Smooth muscle cell (in vitro differentiated cells): ENCODE measurements at regions not wholly inside any gene's neighbourhood (a gene's known extent, or its start where the extent isn't known, plus 50 kb on each side); places are given as distances from the start of the nearest gene placed in this dataset.

Experiments
- DNase-seq: peaks from one replicate; lab custom pipeline; 2025; ENCODE audit not compliant: unreplicated experiment; lab: John Stamatoyannopoulos, UW
- H2AFZ ChIP-seq: fragments of 200-600 bp; sonication (generic); 2 replicates; pipeline ENCODE4 v1.6.0; 2016; ENCODE audit warnings: antibody characterized with exemption, low read depth, mild to moderate bottlenecking
- H3F3A ChIP-seq: fragments of 200-600 bp; sonication (generic); 2 replicates; pipeline ENCODE4 v1.6.0; 2017; ENCODE audit warnings: antibody characterized with exemption, low read depth
- H3K27ac ChIP-seq: fragments of 200-600 bp; sonication (generic); 2 replicates; pipeline ENCODE4 v1.5.1; 2016; ENCODE audit warnings: low read depth, mild to moderate bottlenecking
- H3K27me3 ChIP-seq: fragments of 200-600 bp; sonication (generic); 2 replicates; pipeline ENCODE4 v1.6.1; 2016; ENCODE audit warnings: low read depth, mild to moderate bottlenecking
- H3K36me3 ChIP-seq: fragments of 200-600 bp; sonication (generic); 2 replicates; pipeline ENCODE4 v1.5.1; 2016; ENCODE audit warnings: low read depth
- H3K4me1 ChIP-seq: fragments of 200-600 bp; sonication (generic); 2 replicates; pipeline ENCODE4 v1.5.1; 2016; ENCODE audit warnings: low read depth
- H3K4me2 ChIP-seq: fragments of 200-600 bp; sonication (generic); 2 replicates; pipeline ENCODE4 v1.6.0; 2016; ENCODE audit warnings: mild to moderate bottlenecking
- H3K4me3 ChIP-seq: fragments of 200-600 bp; sonication (generic); 2 replicates; pipeline ENCODE4 v1.5.1; 2016; ENCODE audit warnings: mild to moderate bottlenecking
- H3K79me2 ChIP-seq: fragments of 200-600 bp; sonication (generic); 2 replicates; pipeline ENCODE4 v1.6.0; 2016; ENCODE audit warnings: low read depth, mild to moderate bottlenecking
- H3K9ac ChIP-seq: fragments of 200-600 bp; sonication (generic); 2 replicates; pipeline ENCODE4 v1.6.0; 2016; ENCODE audit warnings: low read depth
- H3K9me3 ChIP-seq: fragments of 200-600 bp; sonication (generic); replicated peaks from 2 replicates; pipeline ENCODE4 v1.5.1; 2016; ENCODE audit warnings: low read depth
- H4K20me1 ChIP-seq: fragments of 200-600 bp; sonication (generic); 2 replicates; pipeline ENCODE4 v1.6.0; 2016; ENCODE audit warnings: low read depth
- CTCF ChIP-seq: fragments of 200-600 bp; sonication (generic); IDR thresholded peaks from 2 replicates; pipeline ENCODE4 v1.5.1; 2017; ENCODE audit warnings: borderline replicate concordance, mild to moderate bottlenecking, antibody characterized with exemption; ENCODE audit not compliant: insufficient read depth, poor library complexity, severe bottlenecking
- WGBS: methylation state at CpG from one replicate; pipeline ENCODE4 v1.1.7; 2016; ENCODE audit warnings: low lambda C conversion rate; 5-methylcytosine and 5-hydroxymethylcytosine counted together

GRCh38 chr2:79250656-79251055 lies 91.1 kb upstream of the REG3A start:
- Histone ChIP-seq H3K9me3 (no peaks in the 10 kb centered on the region), H3K27ac (no peak overlapping the region), H3K79me2 (no peaks in the 10 kb centered on the region), H3K4me1 (no peaks in the 10 kb centered on the region), H3K27me3 (no peaks in the 10 kb centered on the region), H3K4me2 (no peak overlapping the region), H2AFZ (no peak overlapping the region), H3K9ac (no peak overlapping the region), H3F3A (no peaks in the 10 kb centered on the region), H4K20me1 (no peaks in the 10 kb centered on the region), H3K4me3 (no peak overlapping the region), H3K36me3 (no peaks in the 10 kb centered on the region)
- WGBS = 88% methylated on average over 5 of the region's 5 CpGs
- TF ChIP-seq CTCF = no peak
- no peak for DNase-seq

- Histone ChIP-seq H3K27ac (no peak overlapping the region), H4K20me1 (no peaks in the 10 kb centered on the region), H3K4me1 (no peaks in the 10 kb centered on the region), H3K4me3 (no peak overlapping the region), H3F3A (no peaks in the 10 kb centered on the region), H3K9ac (no peak overlapping the region), H3K4me2 (no peak overlapping the region), H2AFZ (no peak overlapping the region), H3K27me3 (no peaks in the 10 kb centered on the region), H3K9me3 (no peaks in the 10 kb centered on the region), H3K36me3 (no peaks in the 10 kb centered on the region), H3K79me2 (no peaks in the 10 kb centered on the region)
- 84% methylated on average over 1 of the region's 1 CpG for WGBS
- DNase-seq = no peak
- no peak for TF ChIP-seq CTCF
Observed at GRCh38 chr2:79248776-79249175, 89.2 kb upstream of the REG3A start.

- Histone ChIP-seq H3F3A (no peaks in the 10 kb centered on the region), H3K4me3 (no peak overlapping the region), H3K36me3 (no peaks in the 10 kb centered on the region), H4K20me1 (no peaks in the 10 kb centered on the region), H3K9me3 (no peaks in the 10 kb centered on the region), H3K4me2 (no peak overlapping the region), H3K27ac (no peak overlapping the region), H2AFZ (no peak overlapping the region), H3K4me1 (no peaks in the 10 kb centered on the region), H3K9ac (no peak overlapping the region), H3K27me3 (no peaks in the 10 kb centered on the region), H3K79me2 (no peaks in the 10 kb centered on the region)
- DNase-seq = no peak
- 40% methylated on average over 2 of the region's 2 CpGs for WGBS
- peak; percentile 29 for TF ChIP-seq CTCF
Observed at GRCh38 chr2:79235135-79235534, 75.6 kb upstream of the REG3A start.

- Histone ChIP-seq H3K36me3 (no peaks in the 10 kb centered on the region), H3F3A (no peaks in the 10 kb centered on the region), H2AFZ (no peak overlapping the region), H3K27me3 (peaks cover 4% of the 10 kb centered on the region), H3K9me3 (no peaks in the 10 kb centered on the region), H3K4me1 (no peaks in the 10 kb centered on the region), H3K79me2 (no peaks in the 10 kb centered on the region), H3K4me2 (no peak overlapping the region), H3K9ac (no peak overlapping the region), H3K4me3 (no peak overlapping the region), H3K27ac (no peak overlapping the region), H4K20me1 (no peaks in the 10 kb centered on the region)
- no peak for DNase-seq
- peak; percentile 17 for TF ChIP-seq CTCF
Observed at GRCh38 chr2:79223539-79223938, 64.0 kb upstream of the REG3A start.
